GM18498 (cell line): ENCODE measurements at regions not wholly inside any gene's neighbourhood (a gene's known extent, or its start where the extent isn't known, plus 50 kb on each side); places are given as distances from the start of the nearest gene placed in this dataset.
"Not testable (repeated sequence)": the region's sequence is repeated elsewhere in the genome, so short reads cannot be mapped to it uniquely, and the experiment has no call there.

Source experiments
- ATAC-seq: cut with Tn5 transposase; IDR thresholded peaks from one replicate; pipeline ENCODE4 v1.9.1; 2021; ENCODE audit warnings: mild to moderate bottlenecking, moderate library complexity; ENCODE audit not compliant: unreplicated experiment

- ATAC-seq: no peak
These were observed 114.3 kb downstream of the MPP7 start for GRCh38 chr10:28188526-28188925.

GRCh38 chr10:28186887-28187578, 115.8 kb downstream of the MPP7 start:
- no peak for ATAC-seq

GRCh38 chr10:28186461-28186860, 116.4 kb downstream of the MPP7 start:
- no peak for ATAC-seq

- no peak for ATAC-seq
These were observed 118.1 kb downstream of the MPP7 start for GRCh38 chr10:28184810-28185209.

GRCh38 chr10:28181478-28182096, 121.3 kb downstream of the MPP7 start:
- ATAC-seq: no peak

- no peak for ATAC-seq
These were observed 122.2 kb downstream of the MPP7 start for GRCh38 chr10:28180654-28181053.

GRCh38 chr10:28179743-28180099, 123.1 kb downstream of the MPP7 start:
- no peak for ATAC-seq

- no peak for ATAC-seq
These were observed 123.7 kb downstream of the MPP7 start for GRCh38 chr10:28179006-28179742.

GRCh38 chr10:28177944-28178637, 124.8 kb downstream of the MPP7 start:
- ATAC-seq: no peak

- ATAC-seq: not testable (repeated sequence)
These were observed 126.4 kb downstream of the MPP7 start for GRCh38 chr10:28176498-28176897.

- no peak for ATAC-seq
These were observed 130.6 kb downstream of the MPP7 start for GRCh38 chr10:28172223-28172610.

- no peak for ATAC-seq
These were observed 131.2 kb downstream of the MPP7 start for GRCh38 chr10:28171468-28172222.

- ATAC-seq: no peak
These were observed 133.3 kb downstream of the MPP7 start for GRCh38 chr10:28169525-28169924.

GRCh38 chr10:28160866-28161405, 141.9 kb downstream of the MPP7 start:
- ATAC-seq: no peak

GRCh38 chr10:28157379-28157778, 145.5 kb downstream of the MPP7 start:
- ATAC-seq: no peak

- no peak for ATAC-seq
These were observed 147.1 kb downstream of the MPP7 start for GRCh38 chr10:28155726-28156125.

- no peak for ATAC-seq
These were observed 151.2 kb downstream of the MPP7 start for GRCh38 chr10:28151636-28152035.

- ATAC-seq: no peak
These were observed 150.9 kb upstream of the ODAD2 start for GRCh38 chr10:28149746-28150145.

GRCh38 chr10:28147706-28148105, 148.8 kb upstream of the ODAD2 start:
- ATAC-seq: no peak

- no peak for ATAC-seq
These were observed 140.3 kb upstream of the ODAD2 start for GRCh38 chr10:28139138-28139537.
